Heart left ventricle (tissue), 13 donors: ENCODE measurements at regions not wholly inside any gene's neighbourhood (a gene's known extent, or its start where the extent isn't known, plus 50 kb on each side); places are given as distances from the start of the nearest gene placed in this dataset.

Experiments
- POLR2A ChIP-seq, 2 donors: fragments of 450-650 bp; IDR thresholded peaks; one replicate each; pipeline ENCODE4 v1.6.1; 2017; ENCODE audit warnings: antibody characterized with exemption in 2 of 2, mild to moderate bottlenecking in 2 of 2, moderate library complexity in 2 of 2
- TF ChIP-seq, protein P1 (sequence below), 12 donors: fragments of 200-600 bp; sonication (generic) in 4 of 12; IDR thresholded peaks; one replicate each; pipeline versions ENCODE4 v1.5.0 to v1.8.0; 2018 to 2022; ENCODE audit warnings: antibody characterized with exemption in 12 of 12, mild to moderate bottlenecking in 5 of 12
- donor health status: ischemic (EF 13 %, LVEDD 7.1; RV severe dilation, severe dysfunction).
- donor health status: DM: no; HTN: yes; CAD: no.
- donor health status: DM: no; HTN: no; CAD: no.
- donor health status: ischemic (EF 25% LVEDD 6.9; RV normal size, moderate dysfunction).
- donor health status: ischemic (EF 25% LVEDD 5.7; RV mildly dilated, moderate dysfunction).
- donor health status: ischemic (EF 35%, LVEDD 5.7; RV mildly dilated, moderate dysfunction).
- donor health status: nonischemic (EF 11% LVEDD 7.7; RV severe dilation, severe dysfunction).
- donor health status: DM: yes; HTN: yes; CAD: no.
- donor health status: PGD.
- donor health status: ischemic (EF 29% LVEDD 5.4; RV normal size, mild dysfunction).
- donor health status: nonischemic (EF 23%, LVEDD 6.1; RV moderate dilation, normal function).

DNA sequence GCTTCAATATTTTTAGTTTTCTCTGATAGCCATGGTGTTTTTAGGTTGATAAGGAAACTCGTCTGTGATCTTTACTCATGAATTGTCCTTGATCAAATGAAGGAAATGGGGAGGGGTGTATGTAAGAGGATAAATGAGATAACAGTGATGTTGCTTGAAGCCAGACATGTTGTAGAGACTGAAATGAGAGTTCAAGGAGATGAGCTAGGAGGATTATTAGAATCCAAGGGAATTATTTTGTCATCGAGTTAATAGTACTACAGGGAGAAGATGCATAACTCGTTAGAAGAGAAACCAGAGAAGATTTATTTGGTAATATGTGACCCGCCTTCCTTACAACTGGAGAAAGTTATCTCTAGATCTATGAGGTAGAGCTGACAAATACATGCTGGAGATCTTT is 371.3 kb upstream of the DDHD1 start:
- TF ChIP-seq, protein P1, sequence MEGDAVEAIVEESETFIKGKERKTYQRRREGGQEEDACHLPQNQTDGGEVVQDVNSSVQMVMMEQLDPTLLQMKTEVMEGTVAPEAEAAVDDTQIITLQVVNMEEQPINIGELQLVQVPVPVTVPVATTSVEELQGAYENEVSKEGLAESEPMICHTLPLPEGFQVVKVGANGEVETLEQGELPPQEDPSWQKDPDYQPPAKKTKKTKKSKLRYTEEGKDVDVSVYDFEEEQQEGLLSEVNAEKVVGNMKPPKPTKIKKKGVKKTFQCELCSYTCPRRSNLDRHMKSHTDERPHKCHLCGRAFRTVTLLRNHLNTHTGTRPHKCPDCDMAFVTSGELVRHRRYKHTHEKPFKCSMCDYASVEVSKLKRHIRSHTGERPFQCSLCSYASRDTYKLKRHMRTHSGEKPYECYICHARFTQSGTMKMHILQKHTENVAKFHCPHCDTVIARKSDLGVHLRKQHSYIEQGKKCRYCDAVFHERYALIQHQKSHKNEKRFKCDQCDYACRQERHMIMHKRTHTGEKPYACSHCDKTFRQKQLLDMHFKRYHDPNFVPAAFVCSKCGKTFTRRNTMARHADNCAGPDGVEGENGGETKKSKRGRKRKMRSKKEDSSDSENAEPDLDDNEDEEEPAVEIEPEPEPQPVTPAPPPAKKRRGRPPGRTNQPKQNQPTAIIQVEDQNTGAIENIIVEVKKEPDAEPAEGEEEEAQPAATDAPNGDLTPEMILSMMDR (IDR thresholded peaks at IDR 0.05), result no peak
- no peak for TF ChIP-seq POLR2A (IDR thresholded peaks at IDR 0.05)
